Esophagus (tissue), 2 donors: ENCODE measurements at regions not wholly inside any gene's neighbourhood (a gene's known extent, or its start where the extent isn't known, plus 50 kb on each side); places are given as distances from the start of the nearest gene placed in this dataset.
"Not testable (repeated sequence)": the region's sequence is repeated elsewhere in the genome, so short reads cannot be mapped to it uniquely, and the experiment has no call there.

Experiments
- H3K27ac ChIP-seq, 2 donors: one replicate each; pipeline ENCODE4 v1.5.1; 2013; ENCODE audit warnings: low read depth in 2 of 2, mild to moderate bottlenecking in 2 of 2, inconsistent platforms in 1 of 2, low read length in 1 of 2, moderate library complexity in 1 of 2
- H3K27me3 ChIP-seq, 2 donors: one replicate each; pipeline ENCODE4 v1.6.1; 2013; ENCODE audit warnings: low read length in 2 of 2, control low read depth in 1 of 2, mild to moderate bottlenecking in 1 of 2; ENCODE audit not compliant: insufficient read depth in 2 of 2, control insufficient read depth in 1 of 2
- H3K36me3 ChIP-seq, 2 donors: one replicate each; pipeline ENCODE4 v1.6.1; 2013; ENCODE audit warnings: low read length in 1 of 2; ENCODE audit not compliant: control insufficient read depth in 2 of 2, insufficient read depth in 2 of 2
- H3K4me1 ChIP-seq, 2 donors: one replicate each; pipeline ENCODE4 v1.6.1; 2013; ENCODE audit warnings: low read length in 1 of 2; ENCODE audit not compliant: control insufficient read depth in 2 of 2, insufficient read depth in 2 of 2
- H3K4me3 ChIP-seq, 2 donors: one replicate each; pipeline ENCODE4 v1.5.1; 2013; ENCODE audit warnings: low read length in 2 of 2, mild to moderate bottlenecking in 2 of 2, low read depth in 1 of 2, moderate library complexity in 1 of 2
- H3K9me3 ChIP-seq, 2 donors: one replicate each; pipeline ENCODE4 v1.6.1; 2013; ENCODE audit warnings: mild to moderate bottlenecking in 2 of 2, low read depth in 1 of 2, low read length in 1 of 2, moderate library complexity in 1 of 2; ENCODE audit not compliant: control insufficient read depth in 2 of 2, insufficient read depth in 1 of 2
- WGBS, 2 donors: extraction: QIAGEN DNeasy Blood & Tissue Kit; methylation state at CpG; one replicate each; pipeline ENCODE4 v1.1.7; 2013; 5-methylcytosine and 5-hydroxymethylcytosine counted together
- donor health status: healthy with polysubstance abuse.
- donor health status: Bipolar disorder and iron deficiency.

DNA sequence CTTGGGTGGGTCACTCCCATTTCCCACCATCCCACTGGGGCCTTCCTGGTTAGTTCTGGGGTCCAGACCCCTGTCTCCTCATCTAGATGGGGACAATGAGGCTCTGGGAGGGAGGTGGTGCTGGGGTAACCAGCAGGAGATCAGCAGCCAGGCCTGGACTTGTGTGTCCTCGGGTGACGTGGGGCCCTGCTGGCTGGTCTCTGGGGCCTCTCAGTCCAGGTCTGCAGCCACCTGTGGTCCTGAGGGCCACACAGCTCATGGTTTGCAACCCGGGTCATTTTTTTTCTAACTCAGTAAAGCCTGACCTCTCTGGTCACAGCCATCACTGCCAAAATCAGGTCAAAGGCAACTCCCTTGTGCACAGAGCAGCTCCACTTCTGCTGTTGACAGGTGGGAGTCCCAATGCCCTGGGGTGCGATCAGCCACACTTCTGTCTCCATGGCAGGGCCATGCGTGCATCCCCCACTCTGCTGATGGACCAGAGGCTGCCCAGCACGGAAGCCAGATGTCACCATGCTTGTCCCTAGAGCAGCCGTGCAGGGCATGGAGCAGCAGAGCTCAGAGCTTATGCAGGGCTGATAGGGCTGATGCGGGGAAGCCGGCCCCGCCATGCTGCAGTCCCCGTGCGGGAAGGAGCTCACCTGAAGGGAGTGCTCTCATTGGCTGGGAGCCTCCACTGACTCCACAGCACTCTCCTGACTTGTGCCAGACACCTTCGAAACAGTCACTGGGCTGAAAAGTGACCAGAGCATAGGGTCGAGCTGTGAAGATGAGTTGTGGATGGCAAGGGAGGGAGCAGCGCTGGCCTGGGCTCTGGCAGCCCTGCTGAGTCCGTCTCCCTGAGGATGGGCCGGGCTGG is 250.9 kb downstream of the ADGRD1 start:
- H3K36me3 ChIP-seq, result no peaks in the 10 kb centered on the region
- WGBS, 2 donors, result 77% methylated on average over 17 of the region's 17 CpGs
- no peak overlapping the region for H3K4me3 ChIP-seq
- H3K4me1 ChIP-seq, result no peaks in the 10 kb centered on the region
- H3K27me3 ChIP-seq, result no peaks in the 10 kb centered on the region
- no peaks in the 10 kb centered on the region for H3K9me3 ChIP-seq
- H3K27ac ChIP-seq, result no peak overlapping the region

DNA sequence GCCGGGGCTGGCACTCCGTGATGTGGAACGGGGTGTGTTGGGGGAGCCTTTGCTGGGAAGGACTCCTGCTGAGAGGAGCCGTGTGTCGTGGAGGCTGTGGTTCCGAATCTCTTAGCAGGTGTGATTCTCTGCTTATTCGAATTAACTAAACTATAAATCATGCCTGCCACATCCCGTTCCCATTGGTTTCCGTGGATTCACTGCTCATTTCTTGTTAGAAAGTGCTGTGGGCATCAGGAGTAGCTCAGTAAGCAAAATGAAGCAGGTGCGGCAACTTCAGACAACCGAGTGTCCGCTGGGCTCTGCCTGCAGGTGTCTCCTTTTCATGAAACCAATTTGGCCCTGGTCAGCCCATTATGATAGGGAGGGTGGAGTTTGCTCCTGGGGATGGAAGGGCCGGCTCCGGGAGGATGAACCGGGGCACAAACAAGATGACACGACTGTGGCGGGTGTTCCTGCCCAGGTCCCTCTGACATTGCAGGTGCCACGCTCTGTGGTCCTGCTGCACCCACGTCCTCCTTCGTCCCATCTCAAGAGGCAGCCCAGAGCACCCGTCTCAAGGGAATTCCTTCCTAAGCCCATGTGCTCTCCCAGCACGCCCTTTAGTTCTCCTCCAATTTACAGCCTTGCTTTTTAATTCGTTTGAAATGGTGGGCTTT is 251.7 kb downstream of the ADGRD1 start:
- H3K27me3 ChIP-seq, H3K27ac ChIP-seq, H3K4me3 ChIP-seq, H3K4me1 ChIP-seq, H3K36me3 ChIP-seq, H3K9me3 ChIP-seq: not testable (repeated sequence)
- 71 to 79% methylated on average over 19 to 23 of the region's 23 CpGs for WGBS, 2 donors

DNA sequence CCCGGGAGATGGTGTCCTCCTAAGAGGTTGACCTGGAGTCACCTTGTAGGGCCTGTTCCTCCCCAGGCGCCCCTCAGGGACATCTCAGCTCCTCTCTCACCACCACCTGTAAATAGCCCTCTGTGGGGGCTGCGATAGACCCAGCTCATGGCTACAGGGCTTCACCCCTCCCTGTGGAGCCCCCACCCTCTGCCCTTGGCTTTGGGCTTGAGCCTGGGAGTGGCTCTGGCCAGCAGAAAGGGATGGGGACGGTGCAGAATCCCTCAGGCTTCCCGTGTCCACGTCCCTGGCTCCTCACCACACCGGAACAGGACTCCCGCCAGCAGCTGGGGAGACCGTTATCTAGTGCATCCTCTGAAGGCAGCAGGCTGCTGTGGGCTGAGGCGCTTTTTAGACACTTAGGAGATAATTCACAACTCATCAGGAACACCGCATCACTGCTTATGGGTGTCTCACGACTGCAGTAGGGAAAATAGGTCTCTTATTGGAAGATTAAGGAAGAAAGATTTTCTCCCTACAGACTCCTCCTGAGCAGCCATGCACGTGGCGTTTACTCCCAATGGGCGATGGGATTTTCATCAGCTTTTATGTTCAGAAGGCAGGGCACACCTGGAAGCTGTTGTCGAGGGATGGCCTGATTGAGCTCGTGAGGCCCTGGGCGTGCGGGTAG is 253.1 kb downstream of the ADGRD1 start:
- H3K27ac ChIP-seq, H3K9me3 ChIP-seq, H3K4me3 ChIP-seq, H3K27me3 ChIP-seq, H3K4me1 ChIP-seq, H3K36me3 ChIP-seq: not testable (repeated sequence)
- WGBS, 2 donors, result 83% methylated on average over 13 to 16 of the region's 19 CpGs

DNA sequence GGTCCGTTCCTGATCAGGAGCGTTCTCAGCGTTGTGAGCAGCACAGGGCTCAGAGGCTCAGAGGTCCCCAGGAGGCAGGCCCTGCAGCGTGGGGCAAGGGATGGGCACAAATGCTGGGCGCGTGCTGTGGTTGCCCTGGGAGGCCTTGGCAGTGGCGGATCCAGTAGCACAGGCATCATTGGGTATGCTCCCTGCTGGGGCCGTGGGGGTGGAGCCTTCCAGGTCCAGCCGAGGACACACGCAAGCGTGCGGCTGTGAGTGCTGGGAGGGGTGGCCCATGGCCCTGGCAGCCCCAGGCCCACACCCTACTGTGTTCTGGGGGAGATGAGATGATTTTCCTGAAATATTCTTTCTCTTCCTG is 253.6 kb downstream of the ADGRD1 start:
- H3K36me3 ChIP-seq, H3K4me1 ChIP-seq, H3K27me3 ChIP-seq, H3K27ac ChIP-seq, H3K9me3 ChIP-seq, H3K4me3 ChIP-seq: not testable (repeated sequence)
- 86 to 91% methylated on average over 12 of the region's 12 CpGs for WGBS, 2 donors

DNA sequence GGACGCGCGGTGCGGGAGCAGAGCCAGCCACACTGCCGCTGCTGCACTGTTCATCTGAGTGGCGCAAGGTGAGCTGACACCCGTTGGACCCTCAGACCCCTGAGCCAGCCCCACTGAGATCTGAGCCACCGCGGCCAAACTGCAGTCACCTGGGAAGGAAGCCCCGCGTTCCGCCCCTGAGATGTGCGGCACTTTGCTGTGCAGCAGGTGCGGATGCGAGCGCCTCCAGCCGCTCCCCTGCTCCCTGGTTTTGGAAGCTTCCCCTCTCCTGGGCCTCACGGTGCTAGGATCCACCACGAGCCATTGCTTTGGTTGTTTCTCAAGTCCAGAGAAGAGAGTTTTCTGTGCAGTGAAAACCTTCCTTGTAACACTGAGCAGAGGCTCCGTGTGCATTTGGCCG is 254.1 kb downstream of the ADGRD1 start:
- H3K27ac ChIP-seq, H3K36me3 ChIP-seq, H3K4me3 ChIP-seq, H3K9me3 ChIP-seq, H3K27me3 ChIP-seq, H3K4me1 ChIP-seq: not testable (repeated sequence)
- 79 to 83% methylated on average over 12 to 13 of the region's 21 CpGs for WGBS, 2 donors

DNA sequence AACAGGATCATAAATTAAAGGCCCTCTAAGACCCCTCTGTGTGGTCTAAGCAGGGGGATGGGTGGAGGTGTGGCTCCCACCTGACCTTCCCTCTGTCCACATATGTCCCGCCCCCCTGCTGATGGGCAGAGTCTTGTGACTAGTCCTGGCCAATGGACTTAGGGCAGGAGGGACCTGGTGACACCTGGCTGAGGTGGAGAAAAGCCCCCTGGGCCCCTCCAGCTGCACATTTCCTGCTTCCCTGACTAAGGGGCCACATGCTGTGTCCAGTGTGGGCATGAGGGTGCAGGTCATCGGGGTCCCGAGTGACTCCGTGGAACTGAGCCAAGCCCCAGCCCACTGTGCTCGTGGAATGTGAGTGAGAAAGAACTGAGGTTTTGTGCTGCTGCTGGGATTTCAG is 254.7 kb downstream of the ADGRD1 start:
- WGBS, 2 donors, result 54 to 70% methylated on average over 5 of the region's 5 CpGs
- H3K4me3 ChIP-seq, result no peak overlapping the region
- no peak overlapping the region for H3K27ac ChIP-seq
- no peaks in the 10 kb centered on the region for H3K9me3 ChIP-seq
- H3K36me3 ChIP-seq, result no peaks in the 10 kb centered on the region
- H3K4me1 ChIP-seq, result no peaks in the 10 kb centered on the region
- H3K27me3 ChIP-seq, result no peaks in the 10 kb centered on the region

DNA sequence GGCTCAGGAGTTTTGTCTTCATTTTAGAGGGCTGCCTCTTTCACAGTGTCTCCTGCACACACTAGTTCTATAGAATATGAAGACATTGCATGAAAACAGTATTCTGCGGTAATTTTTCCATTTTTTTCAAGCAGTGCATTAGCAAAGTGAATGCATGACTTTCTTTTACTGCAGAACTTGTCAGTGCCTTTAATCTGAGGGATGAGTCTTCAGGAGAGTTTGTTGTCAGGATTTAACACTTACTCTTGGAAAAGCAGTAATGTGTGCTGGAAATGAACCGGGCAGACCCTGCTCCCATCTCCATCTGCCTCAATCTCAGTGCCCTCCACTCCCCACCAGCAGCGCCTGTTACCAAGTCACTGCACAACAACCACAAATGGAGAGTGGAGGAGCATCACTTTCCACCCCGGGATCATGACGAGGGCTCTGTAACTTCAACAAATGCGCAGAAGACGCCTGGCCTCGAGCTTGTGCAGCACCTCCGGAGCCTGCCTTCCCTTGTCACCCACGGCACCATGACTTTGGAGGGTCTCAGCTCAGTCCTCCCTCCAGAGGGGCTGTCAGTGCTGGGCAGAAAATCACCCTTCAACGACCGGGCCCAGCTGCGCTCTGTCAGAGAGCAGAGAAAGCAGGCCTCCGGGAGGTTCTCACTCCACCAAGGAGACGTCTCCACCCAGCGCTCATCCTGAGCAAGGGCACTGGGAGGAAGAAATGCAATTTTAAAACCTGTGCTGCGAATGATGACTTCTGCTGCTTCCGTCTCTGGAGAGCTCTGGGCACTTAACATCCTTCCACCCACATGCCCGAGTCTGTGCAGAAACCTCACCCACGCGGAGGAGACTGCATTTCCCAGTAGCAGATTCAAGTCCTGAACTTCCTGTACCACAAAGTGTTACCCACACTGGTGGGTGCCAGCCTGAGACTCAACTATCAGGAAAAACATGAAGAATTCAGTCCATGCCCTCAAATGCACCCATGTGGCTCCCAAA is 255.7 kb downstream of the ADGRD1 start:
- Histone ChIP-seq H3K27ac (no peak overlapping the region), H3K4me3 (no peak overlapping the region), H3K4me1 (no peaks in the 10 kb centered on the region), H3K36me3 (no peaks in the 10 kb centered on the region), H3K9me3 (no peaks in the 10 kb centered on the region), H3K27me3 (no peaks in the 10 kb centered on the region)
- WGBS, 2 donors, result 85 to 89% methylated on average over 21 of the region's 21 CpGs

DNA sequence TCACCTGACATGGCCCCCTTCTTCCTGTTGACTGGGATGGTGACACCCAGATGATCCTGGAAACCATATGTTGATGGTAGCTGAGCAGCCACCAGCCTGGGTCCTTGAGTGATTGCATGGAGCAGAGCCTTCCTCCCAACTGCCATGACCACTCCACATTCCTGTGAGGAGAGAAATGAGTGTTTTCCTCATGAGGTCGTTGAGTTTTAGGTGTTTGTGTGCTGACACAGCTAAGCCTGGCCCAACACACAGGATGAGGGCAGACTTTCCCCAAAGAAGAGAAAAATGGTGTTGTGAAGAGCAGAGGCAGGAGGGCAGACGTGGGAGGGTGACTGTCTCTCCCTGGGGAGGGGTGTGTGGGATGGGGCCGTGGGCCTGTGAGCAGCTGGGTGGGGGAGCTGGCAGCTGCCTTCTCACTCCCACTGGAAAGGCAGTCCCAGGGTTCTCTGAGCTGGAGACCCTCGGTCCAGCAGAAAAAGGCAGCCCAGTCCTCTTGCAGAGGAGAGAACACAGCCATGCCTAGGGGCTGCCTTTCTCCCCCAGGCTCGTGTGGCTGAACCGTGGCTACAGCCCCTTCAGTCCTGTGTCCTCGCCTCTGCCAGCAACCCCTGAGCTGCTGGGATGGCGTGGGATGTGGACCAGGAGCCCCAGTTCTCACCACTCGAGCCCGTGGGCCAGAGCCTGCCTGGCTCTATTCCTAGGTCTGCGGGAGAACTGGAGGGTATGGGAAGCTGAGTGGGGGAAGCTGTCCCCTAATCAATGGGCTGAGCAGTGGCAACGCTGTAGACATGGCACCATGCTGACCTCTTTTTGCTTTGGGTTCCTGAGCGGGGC is 257.0 kb downstream of the ADGRD1 start:
- Histone ChIP-seq H3K4me1 (no peaks in the 10 kb centered on the region), H3K27me3 (no peaks in the 10 kb centered on the region), H3K9me3 (no peaks in the 10 kb centered on the region), H3K4me3 (no peak overlapping the region), H3K36me3 (no peaks in the 10 kb centered on the region), H3K27ac (no peak overlapping the region)
- 84% methylated on average over 13 of the region's 13 CpGs for WGBS, 2 donors
